HEK293 (cell line): ENCODE measurements at regions not wholly inside any gene's neighbourhood (a gene's known extent, or its start where the extent isn't known, plus 50 kb on each side); places are given as distances from the start of the nearest gene placed in this dataset.

Experiments
- CTCF ChIA-PET: fragments of 350-600 bp; formaldehyde crosslinking; extraction: SDS; loops from one replicate; lab custom pipeline; 2021; ENCODE audit warnings: antibody characterized with exemption; lab: Yijun Ruan, JAX
- POLR2A ChIA-PET: fragments of 300-600 bp; formaldehyde crosslinking; extraction: SDS; loops from one replicate; lab custom pipeline; 2020; ENCODE audit warnings: antibody characterized with exemption, inconsistent platforms; lab: Yijun Ruan, JAX
- H3K27ac ChIP-seq: fragments of 200-500 bp; sonication (Bioruptor generic); 2 replicates; pipeline ENCODE4 v1.5.1; 2014; ENCODE audit warnings: low read depth, low read length, control low read depth, inconsistent platforms; ENCODE audit errors: extremely low read depth
- H3K36me3 ChIP-seq, 2 experiments: fragments of 200-500 bp in 1 of 2; sonication (Bioruptor generic) in 1 of 2; 1 replicate in 1 of 2; 2 replicates in 1 of 2; pipeline ENCODE4 v1.5.1; 2014 to 2017; ENCODE audit warnings: inconsistent platforms in 2 of 2, low read length in 2 of 2; ENCODE audit not compliant: control insufficient read depth in 2 of 2, insufficient read depth in 1 of 2
- H3K4me1 ChIP-seq: fragments of 200-500 bp; sonication (Bioruptor generic); 2 replicates; pipeline ENCODE4 v1.5.1; 2014; ENCODE audit warnings: mild to moderate bottlenecking, low read length, inconsistent platforms; ENCODE audit not compliant: control insufficient read depth, insufficient read depth
- H3K4me3 ChIP-seq: 2 replicates; pipeline ENCODE4 v1.5.1; 2011; ENCODE audit warnings: low read depth, mild to moderate bottlenecking, control low read depth, low read length, moderate library complexity
- H3K9me3 ChIP-seq: fragments of 200-500 bp; sonication (Bioruptor generic); 2 replicates; pipeline ENCODE4 v1.5.1; 2014; ENCODE audit warnings: low read depth, low read length, inconsistent platforms; ENCODE audit not compliant: control insufficient read depth, insufficient read depth
- GLI2 ChIP-seq: fragments of 450-650 bp; formaldehyde crosslinking; IDR thresholded peaks from 2 replicates; pipeline ENCODE4; 2017; ENCODE audit warnings: missing biosample characterization, missing genetic modification characterization, low read depth, borderline replicate concordance
- REPIN1 ChIP-seq: fragments of 450-650 bp; formaldehyde crosslinking; IDR thresholded peaks from 2 replicates; pipeline ENCODE4 v1.5.1; 2017; ENCODE audit warnings: missing biosample characterization, missing genetic modification characterization, low read depth
- TSHZ1 ChIP-seq: fragments of 450-650 bp; formaldehyde crosslinking; IDR thresholded peaks from 2 replicates; pipeline ENCODE4 v1.5.1; 2016; ENCODE audit warnings: missing biosample characterization, missing genetic modification characterization, borderline replicate concordance
- ZFP69B ChIP-seq: fragments of 450-650 bp; formaldehyde crosslinking; IDR thresholded peaks from 2 replicates; pipeline ENCODE4 v1.5.1; 2016; ENCODE audit warnings: missing biosample characterization, missing genetic modification characterization
- ZNF133 ChIP-seq: fragments of 450-650 bp; formaldehyde crosslinking; IDR thresholded peaks from 2 replicates; pipeline ENCODE4 v1.5.1; 2016; ENCODE audit warnings: missing biosample characterization, missing genetic modification characterization
- ZNF2 ChIP-seq: fragments of 450-650 bp; formaldehyde crosslinking; IDR thresholded peaks from 2 replicates; pipeline ENCODE4 v1.5.1; 2016; ENCODE audit warnings: missing biosample characterization, missing genetic modification characterization
- ZNF24 ChIP-seq: fragments of 450-650 bp; formaldehyde crosslinking; IDR thresholded peaks from 2 replicates; pipeline ENCODE4 v1.5.1; 2016; ENCODE audit warnings: missing biosample characterization, missing genetic modification characterization
- ZNF266 ChIP-seq: fragments of 450-650 bp; formaldehyde crosslinking; IDR thresholded peaks from 2 replicates; pipeline ENCODE4 v1.5.1; 2016; ENCODE audit warnings: missing biosample characterization, missing genetic modification characterization, low read depth
- ZNF274 ChIP-seq, 2 experiments: fragments of 200-500 bp in 1 of 2; fragments of 450-650 bp in 1 of 2; sonication (Bioruptor generic) in 1 of 2; formaldehyde crosslinking in 1 of 2; IDR thresholded peaks; 2 replicates each; pipeline versions ENCODE4 v1.5.1 to v1.6.1; 2014 to 2016; ENCODE audit warnings: borderline replicate concordance in 1 of 2, inconsistent platforms in 1 of 2, low read length in 1 of 2, missing biosample characterization in 1 of 2, missing genetic modification characterization in 1 of 2
- ZNF362 ChIP-seq: fragments of 450-650 bp; formaldehyde crosslinking; IDR thresholded peaks from 2 replicates; pipeline ENCODE4 v1.5.1; 2016; ENCODE audit warnings: missing biosample characterization, missing genetic modification characterization
- ZNF37A ChIP-seq: fragments of 450-650 bp; IDR thresholded peaks from 2 replicates; pipeline ENCODE4 v1.5.1; 2018; ENCODE audit warnings: missing biosample characterization, missing genetic modification characterization
- ZNF398 ChIP-seq: fragments of 450-650 bp; formaldehyde crosslinking; IDR thresholded peaks from 2 replicates; pipeline ENCODE4 v1.5.1; 2017; ENCODE audit warnings: missing biosample characterization, missing genetic modification characterization
- ZNF776 ChIP-seq: fragments of 450-650 bp; formaldehyde crosslinking; IDR thresholded peaks from 2 replicates; pipeline ENCODE4 v1.5.0; 2017; ENCODE audit warnings: missing biosample characterization, missing genetic modification characterization, borderline replicate concordance
- ZSCAN4 ChIP-seq: fragments of 450-650 bp; formaldehyde crosslinking; IDR thresholded peaks from 2 replicates; pipeline ENCODE4 v1.5.1; 2017; ENCODE audit warnings: missing biosample characterization, missing genetic modification characterization

GRCh38 chr16:85165781-85166180 is 53.5 kb upstream of the CIBAR2 start:
- H3K9me3 ChIP-seq: no peaks in the 10 kb centered on the region
- no peak overlapping the region for H3K27ac ChIP-seq
- no peaks in the 10 kb centered on the region; the same call in 1 of the 2 replicates for H3K4me1 ChIP-seq
- TF ChIP-seq REPIN1 (tag by site-specific recombination): no peak
- TF ChIP-seq GLI2 (tag by site-specific recombination): no peak
- TF ChIP-seq ZNF24 (tag by site-specific recombination): no peak
- TF ChIP-seq ZNF133 (tag by site-specific recombination): no peak
- TF ChIP-seq ZNF266 (tag by site-specific recombination): no peak
- TF ChIP-seq ZNF37A (tag by site-specific recombination): no peak
- TF ChIP-seq ZNF274 (IDR thresholded peaks at IDR 0.05; ENCODE audit: low read length): no peak
- TF ChIP-seq ZNF274 (tag by site-specific recombination; IDR thresholded peaks at IDR 0.05; ENCODE audit: borderline replicate concordance): no peak
- TF ChIP-seq TSHZ1 (tag by site-specific recombination): no peak
- no peak for TF ChIP-seq ZNF2 (tag by site-specific recombination)
- TF ChIP-seq ZNF362 (tag by site-specific recombination): no peak
- TF ChIP-seq ZNF776 (tag by site-specific recombination): no peak
- no peak for TF ChIP-seq ZNF398 (tag by site-specific recombination)
- CTCF ChIA-PET: no interaction called here
- H3K36me3 ChIP-seq: no peaks in the 10 kb centered on the region
- H3K4me3 ChIP-seq: no peak overlapping the region
- POLR2A ChIA-PET: no interaction called here

GRCh38 chr16:85166281-85166680 is 54.0 kb upstream of the CIBAR2 start:
- TF ChIP-seq ZSCAN4 (0 out of 2 replicates have a peak, but pooled peaks have one; percentile 29), ZFP69B (tag by site-specific recombination) (no peak)
- POLR2A ChIA-PET: no interaction called here
- CTCF ChIA-PET: no interaction called here

More at GRCh38 chr16:85166281-85166680, 54.0 kb upstream of the CIBAR2 start:
- Histone ChIP-seq H3K4me1 (no peaks in the 10 kb centered on the region; the same call in 1 of the 2 replicates), H3K9me3 (no peaks in the 10 kb centered on the region), H3K4me3 (no peak overlapping the region), H3K27ac (no peak overlapping the region), H3K36me3 (no peaks in the 10 kb centered on the region)
